Globus pallidus (tissue), 1 donor: ENCODE measurements at regions not wholly inside any gene's neighbourhood (a gene's known extent, or its start where the extent isn't known, plus 50 kb on each side); places are given as distances from the start of the nearest gene placed in this dataset.
A peak's percentile ranks its signal among the peaks of the same experiment; 100 is the strongest.

Source experiments
- DNase-seq: peaks from one replicate; pipeline ENCODE4 v3.0.0-alpha.2; 2015; ENCODE audit warnings: low spot score

- no peak for DNase-seq
These were observed 538.0 kb upstream of the PLXNA2 start for GRCh38 chr1:208782186-208782585.

GRCh38 chr1:208785629-208786028 is 541.4 kb upstream of the PLXNA2 start:
- DNase-seq: no peak

GRCh38 chr1:208787219-208787618 is 543.0 kb upstream of the PLXNA2 start:
- no peak for DNase-seq

- DNase-seq: no peak
These were observed 543.9 kb upstream of the PLXNA2 start for GRCh38 chr1:208788013-208788540.

GRCh38 chr1:208791456-208791855 is 547.3 kb upstream of the PLXNA2 start:
- DNase-seq: no peak

- DNase-seq: no peak
These were observed 549.7 kb upstream of the PLXNA2 start for GRCh38 chr1:208793861-208794345.

- DNase-seq: no peak
These were observed 555.0 kb upstream of the PLXNA2 start for GRCh38 chr1:208799186-208799585.

GRCh38 chr1:208803011-208803811 is 559.0 kb upstream of the PLXNA2 start:
- DNase-seq: peak; percentile 2

GRCh38 chr1:208807446-208808127 is 563.4 kb upstream of the PLXNA2 start:
- no peak for DNase-seq

- no peak for DNase-seq
These were observed 564.1 kb upstream of the PLXNA2 start for GRCh38 chr1:208808301-208808700.

- DNase-seq: no peak
These were observed 565.7 kb upstream of the PLXNA2 start for GRCh38 chr1:208809876-208810275.

GRCh38 chr1:208818770-208819445 is 574.7 kb upstream of the PLXNA2 start:
- no peak for DNase-seq

GRCh38 chr1:208820580-208821212 is 576.5 kb upstream of the PLXNA2 start:
- DNase-seq: no peak

GRCh38 chr1:208821939-208822338 is 577.8 kb upstream of the PLXNA2 start:
- DNase-seq: no peak

- no peak for DNase-seq
These were observed 581.1 kb upstream of the PLXNA2 start for GRCh38 chr1:208825300-208825699.

- no peak for DNase-seq
These were observed 585.4 kb upstream of the PLXNA2 start for GRCh38 chr1:208829595-208829994.

- DNase-seq: no peak
These were observed 590.4 kb upstream of the PLXNA2 start for GRCh38 chr1:208834381-208835096.

GRCh38 chr1:208835097-208835463 is 590.9 kb upstream of the PLXNA2 start:
- no peak for DNase-seq

GRCh38 chr1:208835781-208836180 is 591.6 kb upstream of the PLXNA2 start:
- no peak for DNase-seq

- DNase-seq: no peak
These were observed 593.1 kb upstream of the PLXNA2 start for GRCh38 chr1:208837242-208837641.

- DNase-seq: no peak
These were observed 597.3 kb upstream of the PLXNA2 start for GRCh38 chr1:208841436-208841835.
